ENCODE measurements at regions not wholly inside any gene's neighbourhood (a gene's known extent, or its start where the extent isn't known, plus 50 kb on each side); places are given as distances from the start of the nearest gene placed in this dataset.

DNA sequence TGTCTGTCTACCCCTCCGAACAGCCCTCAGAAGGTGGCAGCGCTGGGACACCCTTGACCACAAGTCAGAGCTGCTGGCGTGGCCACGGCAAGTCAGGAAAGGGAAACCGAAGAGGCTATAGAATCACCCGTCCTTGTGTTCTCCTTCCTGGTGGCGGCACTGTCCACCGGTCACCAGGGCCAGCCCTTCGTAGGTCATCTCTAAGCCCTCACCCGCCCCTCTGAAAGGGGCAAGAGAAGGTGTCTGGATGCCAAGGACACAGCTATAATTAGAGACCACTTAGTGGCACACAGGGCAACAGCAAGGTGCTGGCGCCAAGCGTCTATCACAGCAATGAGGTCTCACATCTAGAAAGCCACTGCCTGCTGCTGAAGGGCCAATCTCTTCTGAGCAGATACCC is 320.9 kb downstream of the SHANK2 start:
- H3K27ac ChIP-seq (ENCODE audit: extremely low read depth, low read depth, low read length) = no peak overlapping the region
- no peaks in the 10 kb centered on the region for H3K9me3 ChIP-seq (replicated peaks; ENCODE audit: control insufficient read depth, insufficient read depth, low read depth, low read length)
- DNase-seq (ENCODE audit: extremely low read depth in 1 of 4, low spot score in 3 of 4) (no peak), ATAC-seq (no peak), FAIRE-seq (no peak)
- no peak overlapping the region for H3K4me3 ChIP-seq
- no peaks in the 10 kb centered on the region for H3K79me2 ChIP-seq (ENCODE audit: control insufficient read depth, insufficient read depth, low read length)
- intact Hi-C loops (cut with micrococcal nuclease) = no loop called here
- H4K20me1 ChIP-seq (replicated peaks; ENCODE audit: control insufficient read depth, insufficient read depth, low read length) = no peaks in the 10 kb centered on the region
- peaks cover 0 to 13% of the 10 kb centered on the region in 2 experiments; a peak in 2 of 5 replicates for H3K27me3 ChIP-seq (ENCODE audit: control insufficient read depth in 2 of 2, insufficient read depth in 2 of 2, low read length in 2 of 2)
- no peak overlapping the region for H3K4me2 ChIP-seq (ENCODE audit: insufficient read depth, low read length)
- in situ Hi-C loops (cut with MboI) = no loop called here
- TF ChIP-seq, protein P1, sequence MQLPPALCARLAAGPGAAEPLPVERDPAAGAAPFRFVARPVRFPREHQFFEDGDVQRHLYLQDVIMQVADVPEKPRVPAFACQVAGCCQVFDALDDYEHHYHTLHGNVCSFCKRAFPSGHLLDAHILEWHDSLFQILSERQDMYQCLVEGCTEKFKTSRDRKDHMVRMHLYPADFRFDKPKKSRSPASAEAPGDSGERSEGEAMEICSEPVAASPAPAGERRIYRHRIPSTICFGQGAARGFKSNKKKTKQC (CRISPR knock-in tag; IDR thresholded peaks at IDR 0.05) = no peak
- TF ChIP-seq GATAD2B (IDR thresholded peaks at IDR 0.05; ENCODE audit: borderline replicate concordance) (no peak), SIN3B (IDR thresholded peaks at IDR 0.05; ENCODE audit: low read depth) (no peak), PURB (CRISPR knock-in tag; IDR thresholded peaks at IDR 0.05; ENCODE audit: low read depth) (no peak)
- TF ChIP-seq, protein P2, sequence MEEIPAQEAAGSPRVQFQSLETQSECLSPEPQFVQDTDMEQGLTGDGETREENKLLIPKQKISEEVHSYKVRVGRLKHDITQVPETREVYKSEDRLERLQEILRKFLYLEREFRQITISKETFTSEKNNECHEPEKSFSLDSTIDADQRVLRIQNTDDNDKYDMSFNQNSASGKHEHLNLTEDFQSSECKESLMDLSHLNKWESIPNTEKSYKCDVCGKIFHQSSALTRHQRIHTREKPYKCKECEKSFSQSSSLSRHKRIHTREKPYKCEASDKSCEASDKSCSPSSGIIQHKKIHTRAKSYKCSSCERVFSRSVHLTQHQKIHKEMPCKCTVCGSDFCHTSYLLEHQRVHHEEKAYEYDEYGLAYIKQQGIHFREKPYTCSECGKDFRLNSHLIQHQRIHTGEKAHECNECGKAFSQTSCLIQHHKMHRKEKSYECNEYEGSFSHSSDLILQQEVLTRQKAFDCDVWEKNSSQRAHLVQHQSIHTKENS (CRISPR knock-in tag; IDR thresholded peaks at IDR 0.05) = no peak
- no peak overlapping the region for H2AFZ ChIP-seq (ENCODE audit: low read depth, low read length)
- H3K9me1 ChIP-seq (ENCODE audit: control insufficient read depth, insufficient read depth, low read length) = no peaks in the 10 kb centered on the region
- CTCF ChIA-PET (ENCODE audit: low intra/inter-chr PET ratio) = no interaction called here
- POLR2A ChIA-PET = no interaction called here
- H3K9ac ChIP-seq (ENCODE audit: insufficient read depth in 1 of 2, low read depth in 2 of 2, low read length in 2 of 2) = no peak overlapping the region
- H3K36me3 ChIP-seq (ENCODE audit: control insufficient read depth, insufficient read depth, low read length) = no peaks in the 10 kb centered on the region
- 1% methylated on average over 10 of the region's 12 CpGs for WGBS (ENCODE audit: insufficient coverage, low coverage, missing lambda C conversion rate)
- BruUV-seq (replicated peaks) = no TSS peak
- no peaks in the 10 kb centered on the region for H3K4me1 ChIP-seq (replicated peaks in 1 of 2; ENCODE audit: control insufficient read depth in 2 of 2, insufficient read depth in 2 of 2, low read length in 2 of 2)

Data from K562 (cell line).